DND-41 (cell line): ENCODE measurements at regions not wholly inside any gene's neighbourhood (a gene's known extent, or its start where the extent isn't known, plus 50 kb on each side); places are given as distances from the start of the nearest gene placed in this dataset.
"Not testable (repeated sequence)": the region's sequence is repeated elsewhere in the genome, so short reads cannot be mapped to it uniquely, and the experiment has no call there.

Experiments
- EZH2 ChIP-seq: IDR thresholded peaks from 3 replicates; pipeline ENCODE4 v1.6.1; 2012; ENCODE audit warnings: borderline replicate concordance, low read depth, mild to moderate bottlenecking, moderate library complexity, low read length, inconsistent platforms; ENCODE audit not compliant: severe bottlenecking
- TF ChIP-seq, protein P1 (sequence below): IDR thresholded peaks from 2 replicates; pipeline ENCODE4 v1.5.1; 2012; ENCODE audit warnings: borderline replicate concordance, low read length, moderate library complexity, mild to moderate bottlenecking; ENCODE audit not compliant: poor library complexity, severe bottlenecking; ENCODE audit errors: extremely low read depth

DNA sequence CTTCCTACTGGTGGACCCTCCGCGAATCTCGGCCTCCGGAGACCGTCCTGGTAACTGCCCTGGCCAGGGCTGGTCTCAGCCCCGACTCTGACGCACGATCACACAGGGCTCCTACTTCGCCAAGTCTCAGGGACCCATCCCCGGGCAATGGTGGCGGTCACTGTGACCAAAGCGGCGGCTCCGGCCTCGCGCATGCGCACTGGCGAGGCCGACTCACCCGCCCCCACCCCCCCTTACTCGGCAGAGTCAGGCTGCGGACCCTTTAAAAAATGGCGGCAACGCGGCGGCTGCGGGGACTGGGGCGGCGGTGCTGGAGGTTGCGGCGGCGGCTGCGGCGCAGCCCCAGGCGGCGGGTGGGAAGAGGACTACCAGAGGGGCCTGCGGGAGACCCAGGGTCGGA is 1581.3 kb downstream of the FOXD4L5 start:
- TF ChIP-seq, protein P1, sequence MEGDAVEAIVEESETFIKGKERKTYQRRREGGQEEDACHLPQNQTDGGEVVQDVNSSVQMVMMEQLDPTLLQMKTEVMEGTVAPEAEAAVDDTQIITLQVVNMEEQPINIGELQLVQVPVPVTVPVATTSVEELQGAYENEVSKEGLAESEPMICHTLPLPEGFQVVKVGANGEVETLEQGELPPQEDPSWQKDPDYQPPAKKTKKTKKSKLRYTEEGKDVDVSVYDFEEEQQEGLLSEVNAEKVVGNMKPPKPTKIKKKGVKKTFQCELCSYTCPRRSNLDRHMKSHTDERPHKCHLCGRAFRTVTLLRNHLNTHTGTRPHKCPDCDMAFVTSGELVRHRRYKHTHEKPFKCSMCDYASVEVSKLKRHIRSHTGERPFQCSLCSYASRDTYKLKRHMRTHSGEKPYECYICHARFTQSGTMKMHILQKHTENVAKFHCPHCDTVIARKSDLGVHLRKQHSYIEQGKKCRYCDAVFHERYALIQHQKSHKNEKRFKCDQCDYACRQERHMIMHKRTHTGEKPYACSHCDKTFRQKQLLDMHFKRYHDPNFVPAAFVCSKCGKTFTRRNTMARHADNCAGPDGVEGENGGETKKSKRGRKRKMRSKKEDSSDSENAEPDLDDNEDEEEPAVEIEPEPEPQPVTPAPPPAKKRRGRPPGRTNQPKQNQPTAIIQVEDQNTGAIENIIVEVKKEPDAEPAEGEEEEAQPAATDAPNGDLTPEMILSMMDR = not testable (repeated sequence)
- TF ChIP-seq EZH2 = not testable (repeated sequence)
